ENCODE measurements at regions not wholly inside any gene's neighbourhood (a gene's known extent, or its start where the extent isn't known, plus 50 kb on each side); places are given as distances from the start of the nearest gene placed in this dataset.

DNA sequence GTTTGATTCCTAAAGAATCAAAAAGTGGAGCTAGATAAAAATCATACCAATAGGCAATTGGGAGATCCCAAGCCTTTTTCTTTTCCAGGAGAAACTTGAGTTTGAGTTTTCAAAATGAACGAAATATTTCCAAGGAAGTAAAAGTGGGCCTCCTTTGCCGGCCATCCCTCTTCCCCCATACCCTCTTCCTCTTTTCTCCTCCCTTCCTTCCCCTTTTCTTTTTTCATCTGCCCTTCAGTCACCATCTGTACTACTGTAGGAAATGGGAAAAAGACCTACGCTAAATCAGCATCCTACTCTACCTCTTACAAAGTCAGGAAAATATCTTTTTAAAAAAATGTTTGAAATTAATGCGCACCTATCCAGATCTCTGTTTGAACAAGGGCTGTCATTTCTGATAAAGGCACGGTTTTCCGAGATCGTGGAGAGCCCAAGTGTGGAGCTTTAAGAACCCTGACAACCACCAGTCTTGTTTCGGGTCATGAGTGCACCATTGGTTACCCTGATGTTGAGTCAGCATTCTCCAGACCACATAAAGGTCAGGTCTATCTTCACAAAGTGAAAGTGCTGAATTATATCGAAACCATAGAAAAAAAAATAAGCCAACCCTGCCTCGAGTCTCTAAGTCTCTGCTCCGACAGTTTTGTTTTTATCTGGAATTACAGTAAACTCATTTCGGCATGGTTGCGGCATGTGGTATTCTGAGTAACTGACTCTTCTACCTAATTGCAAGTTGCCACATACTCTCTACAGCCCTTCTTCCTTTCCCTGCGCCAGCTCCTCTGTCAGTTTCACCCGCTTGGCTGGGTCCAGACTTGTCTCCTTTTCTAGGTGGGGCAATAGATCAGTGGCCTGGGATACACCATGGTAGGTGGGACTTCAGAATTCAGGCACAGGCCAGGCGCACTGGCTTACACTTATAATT, 140.2 kb upstream of the KLF3 start:
- no peak for TF ChIP-seq ZFP36 (IDR thresholded peaks at IDR 0.05; ENCODE audit: low read depth, low read length, partially characterized antibody)
- no peak for TF ChIP-seq LARP7 (IDR thresholded peaks at IDR 0.05)
- TF ChIP-seq, protein P1, sequence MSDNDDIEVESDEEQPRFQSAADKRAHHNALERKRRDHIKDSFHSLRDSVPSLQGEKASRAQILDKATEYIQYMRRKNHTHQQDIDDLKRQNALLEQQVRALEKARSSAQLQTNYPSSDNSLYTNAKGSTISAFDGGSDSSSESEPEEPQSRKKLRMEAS (CRISPR knock-in tag; IDR thresholded peaks at IDR 0.05): peak; percentile 39; the same call in 1 of the 2 replicates
- TF ChIP-seq ZNF12 (CRISPR knock-in tag; IDR thresholded peaks at IDR 0.05): no peak
- TF ChIP-seq ETS2 (tag; IDR thresholded peaks at IDR 0.05; ENCODE audit: borderline replicate concordance, poor library complexity, severe bottlenecking): no peak
- TF ChIP-seq FOXJ2 (tag; IDR thresholded peaks at IDR 0.05): no peak
- TF ChIP-seq, protein P2, sequence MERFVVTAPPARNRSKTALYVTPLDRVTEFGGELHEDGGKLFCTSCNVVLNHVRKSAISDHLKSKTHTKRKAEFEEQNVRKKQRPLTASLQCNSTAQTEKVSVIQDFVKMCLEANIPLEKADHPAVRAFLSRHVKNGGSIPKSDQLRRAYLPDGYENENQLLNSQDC (CRISPR knock-in tag; IDR thresholded peaks at IDR 0.05): no peak
- TF ChIP-seq TCF7L2 (IDR thresholded peaks at IDR 0.05; ENCODE audit: low read depth, low read length): no peak

Measured in K562 (cell line).